UCSD-AML1 (cell line): ENCODE measurements at regions not wholly inside any gene's neighbourhood (a gene's known extent, or its start where the extent isn't known, plus 50 kb on each side); places are given as distances from the start of the nearest gene placed in this dataset.

Experiments
- DNase-seq: peaks from one replicate; lab custom pipeline; 2025; ENCODE audit not compliant: unreplicated experiment; lab: John Stamatoyannopoulos, UW

DNA sequence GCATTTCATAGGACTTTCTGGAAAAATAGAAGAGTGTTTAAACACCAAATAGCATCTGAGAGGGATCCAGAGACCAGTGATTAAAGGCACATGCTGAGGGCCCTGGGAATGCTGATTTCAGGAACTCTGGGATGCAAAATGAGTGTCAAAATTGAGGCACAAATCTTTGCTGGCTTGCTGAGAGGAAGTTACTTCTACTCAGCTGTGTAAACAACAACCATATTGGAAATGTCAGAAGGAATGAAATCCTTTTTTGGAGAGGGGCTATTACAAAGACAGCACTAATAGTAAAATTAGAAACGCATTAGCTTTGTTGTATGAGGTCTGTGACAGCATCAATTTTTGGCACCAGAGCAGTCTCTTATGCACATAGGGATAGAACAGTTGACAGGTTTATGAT, 267.8 kb upstream of the RAG2 start:
- DNase-seq: no peak

DNA sequence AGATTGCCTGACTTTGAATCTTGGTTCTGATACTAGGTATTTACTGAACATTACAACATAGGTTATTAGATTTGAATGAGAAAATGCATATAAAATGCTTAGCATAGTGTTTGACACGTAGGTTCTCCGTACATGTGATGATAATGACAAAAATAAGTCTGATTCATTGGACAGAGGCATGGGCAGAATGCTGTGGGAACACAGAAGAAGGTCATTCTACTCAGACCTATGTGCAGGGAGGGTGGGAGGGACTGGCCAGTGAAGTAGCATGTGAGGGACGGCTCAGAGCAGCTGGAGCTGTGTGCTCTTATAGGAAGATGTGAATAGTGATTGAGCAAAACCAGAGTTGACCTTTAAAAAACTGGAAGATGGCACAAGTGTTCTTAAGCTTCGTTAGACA, 256.8 kb upstream of the RAG2 start:
- DNase-seq: no peak

DNA sequence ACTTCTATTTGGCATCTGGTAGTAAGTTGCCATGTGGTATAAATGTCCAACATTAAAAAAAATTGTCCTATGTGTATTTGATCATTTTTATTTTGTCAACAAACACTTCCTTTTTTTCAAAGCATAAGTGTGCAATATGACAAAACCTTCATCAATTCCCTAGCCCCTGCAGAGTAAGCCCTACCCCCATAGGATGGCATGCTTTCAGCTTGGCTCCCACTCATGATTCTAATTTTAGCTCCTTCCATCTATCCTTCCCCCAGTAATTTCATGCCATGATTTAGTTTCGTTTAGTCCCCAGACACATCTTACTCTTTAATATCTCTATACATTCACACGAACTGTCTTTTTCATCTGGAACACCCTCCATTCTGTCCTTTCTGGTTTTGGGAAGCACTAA, 250.6 kb upstream of the RAG2 start:
- DNase-seq: no peak

DNA sequence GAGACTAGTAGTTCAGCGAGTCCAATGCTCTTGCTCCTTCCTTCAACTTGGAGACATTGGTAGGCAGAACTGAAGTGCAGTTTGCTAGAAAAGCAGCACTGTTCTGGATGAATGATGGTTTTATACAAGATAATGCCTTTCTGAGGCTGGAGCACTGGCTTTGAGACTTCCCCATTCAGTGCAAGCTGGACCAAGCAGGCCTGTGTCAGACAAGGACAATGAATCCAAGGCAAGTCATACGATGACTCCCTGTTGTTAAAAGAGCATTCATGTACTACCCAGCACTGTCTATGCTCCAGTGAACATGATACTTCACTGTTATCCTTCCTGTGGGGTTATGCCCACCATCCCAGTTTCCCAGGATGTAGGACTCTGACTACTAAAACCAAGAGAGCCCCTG, 242.3 kb upstream of the RAG2 start:
- no peak for DNase-seq

DNA sequence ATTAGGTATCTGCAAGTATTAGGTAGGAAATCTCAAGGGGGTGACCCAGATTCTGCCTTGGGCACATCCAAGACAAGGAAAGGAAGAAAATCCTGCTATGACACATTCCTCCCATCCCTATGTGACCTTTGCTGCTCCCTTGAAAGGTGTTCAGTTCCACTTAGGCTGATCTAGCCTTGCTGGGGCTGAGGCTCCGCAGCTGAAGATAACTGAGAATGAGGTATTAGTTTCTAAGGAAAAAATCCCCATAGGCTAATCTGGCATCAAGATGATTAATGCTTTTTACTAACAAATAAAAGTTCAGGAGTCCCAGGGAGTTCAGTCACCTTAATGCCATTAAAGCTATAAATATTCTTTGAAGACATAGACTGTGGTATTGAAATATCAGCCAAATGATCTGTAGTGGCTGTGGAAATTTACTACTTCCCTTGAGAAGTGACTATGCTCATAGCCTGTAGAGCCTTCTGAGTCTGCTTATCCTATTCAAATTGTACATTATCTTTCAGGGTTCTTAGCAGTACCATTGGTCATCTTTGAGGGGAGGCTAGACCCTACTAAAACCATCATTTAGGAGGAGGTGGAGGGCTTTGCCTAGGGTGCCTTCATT, 239.9 kb upstream of the RAG2 start:
- no peak for DNase-seq

DNA sequence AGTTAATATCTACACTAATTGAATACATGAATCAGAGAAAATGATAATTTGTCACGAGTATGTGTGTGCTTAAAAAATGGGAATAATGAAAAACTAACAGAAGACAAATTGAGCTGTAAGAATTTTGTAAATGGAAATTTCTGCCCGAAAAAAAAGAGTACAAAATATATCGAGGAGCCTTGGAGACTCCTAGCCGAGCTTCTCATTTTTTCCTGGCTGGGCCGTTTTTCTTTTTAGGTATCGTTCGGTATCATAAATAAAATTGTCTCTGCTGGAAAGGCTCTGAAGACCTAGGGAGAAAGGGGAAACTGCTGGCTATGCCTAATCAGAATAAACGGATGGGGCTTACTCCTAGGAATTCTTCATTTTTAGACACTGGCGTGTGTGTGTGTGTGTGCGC, 227.2 kb upstream of the RAG2 start:
- no peak for DNase-seq

DNA sequence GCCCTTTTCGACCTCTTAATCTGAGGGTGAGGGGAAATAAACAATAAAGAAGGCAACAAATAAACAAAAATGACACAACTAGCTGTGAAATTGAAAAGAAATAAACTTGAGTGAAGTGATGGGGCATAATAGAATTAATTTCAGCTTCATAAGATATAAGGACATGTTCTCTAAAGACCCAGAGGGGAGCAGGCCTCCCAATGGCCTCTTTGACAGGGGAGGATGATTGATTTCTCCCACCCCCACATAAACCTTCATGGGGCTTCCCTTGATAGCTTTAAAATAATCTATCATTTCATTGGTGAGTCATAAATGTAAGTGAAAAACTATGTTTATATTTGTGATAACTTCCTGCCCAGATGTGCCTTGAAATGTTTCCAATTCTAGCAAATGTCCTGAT, 226.3 kb upstream of the RAG2 start:
- no peak for DNase-seq

DNA sequence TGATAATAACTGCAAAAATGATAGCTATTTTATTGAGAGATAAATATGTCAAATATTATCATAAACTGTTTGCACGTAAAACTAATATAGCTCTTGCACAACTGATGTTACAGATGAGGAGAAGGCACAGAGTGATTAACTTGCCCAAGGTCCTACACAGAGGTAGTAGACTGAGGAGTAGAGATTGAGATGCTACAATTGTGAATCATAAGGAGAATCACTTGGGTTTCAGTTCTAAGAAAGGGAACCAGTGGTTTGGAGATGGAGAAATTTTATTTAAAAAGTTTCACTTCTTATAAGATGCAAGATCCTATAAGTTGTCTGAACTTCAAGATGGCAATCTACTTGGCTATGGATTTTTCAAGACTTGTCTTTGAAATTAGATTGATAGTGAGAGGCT, 224.8 kb upstream of the RAG2 start:
- DNase-seq: no peak

DNA sequence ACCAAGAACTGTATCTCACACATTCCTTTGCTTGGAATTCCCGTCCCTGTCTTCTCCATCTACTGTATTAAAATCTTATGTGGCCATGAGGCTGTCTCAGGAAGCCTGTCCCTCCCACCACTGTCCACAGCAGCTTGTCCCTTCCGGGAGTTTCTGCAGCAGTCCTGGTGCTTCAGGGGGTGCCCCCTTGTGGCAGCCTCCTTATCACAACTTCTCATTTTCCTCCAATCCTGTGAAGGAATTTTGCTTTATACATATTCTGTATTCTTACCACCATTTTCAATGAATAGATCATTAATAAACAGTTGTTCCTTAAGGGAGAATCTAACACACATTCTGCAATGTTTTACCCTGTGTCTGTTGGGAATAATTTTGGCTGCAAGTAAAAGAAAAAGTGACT, 220.4 kb upstream of the RAG2 start:
- DNase-seq: no peak

DNA sequence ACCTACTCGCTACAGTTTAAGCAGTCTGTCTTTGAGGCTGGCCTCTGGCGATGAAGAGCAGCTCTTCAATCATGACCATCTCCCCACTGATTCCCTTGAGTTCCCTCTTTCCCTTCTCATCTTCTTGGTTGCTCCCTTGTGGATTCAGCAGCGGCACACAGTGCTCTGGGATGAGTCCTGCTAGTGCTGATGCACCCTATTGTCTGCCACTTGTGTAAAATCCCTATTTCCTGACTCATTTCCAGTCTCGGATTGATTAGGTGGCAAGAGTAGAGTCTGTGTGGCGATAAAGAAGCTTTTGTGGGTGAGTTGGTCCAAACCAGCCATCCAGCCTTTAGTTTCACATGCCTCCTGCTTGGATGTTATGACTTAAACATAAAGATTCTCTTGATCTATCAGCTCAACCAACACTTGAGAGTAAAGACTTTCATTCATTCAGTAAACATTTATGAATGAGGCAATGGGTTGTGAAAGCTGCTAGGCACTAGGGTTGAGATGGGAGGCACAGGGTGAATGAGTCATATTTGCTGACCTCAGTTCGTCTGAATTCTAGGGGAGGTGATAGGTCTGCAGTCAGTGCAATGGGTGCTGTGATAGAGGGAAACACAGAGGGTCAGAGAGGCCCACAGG, 219.4 kb upstream of the RAG2 start:
- DNase-seq: no peak

DNA sequence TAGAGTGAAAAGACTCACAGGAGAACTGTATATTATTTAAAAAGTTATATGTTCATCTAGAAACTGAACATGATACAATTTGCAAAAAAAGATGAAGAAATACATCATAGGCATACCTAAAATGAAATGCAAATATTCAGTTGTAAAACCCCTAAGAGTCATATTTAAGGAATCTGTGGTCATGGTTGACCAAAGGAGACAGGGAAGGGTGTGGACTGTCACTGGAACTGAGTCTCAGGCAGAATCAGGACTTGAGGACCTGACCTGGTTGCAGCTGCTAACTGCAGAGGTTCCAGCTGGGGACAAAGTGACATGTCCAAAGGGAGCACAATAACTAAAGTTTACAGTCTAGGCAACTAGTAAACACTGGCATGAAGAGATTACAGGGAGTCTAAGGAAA, 211.3 kb upstream of the RAG2 start:
- no peak for DNase-seq

DNA sequence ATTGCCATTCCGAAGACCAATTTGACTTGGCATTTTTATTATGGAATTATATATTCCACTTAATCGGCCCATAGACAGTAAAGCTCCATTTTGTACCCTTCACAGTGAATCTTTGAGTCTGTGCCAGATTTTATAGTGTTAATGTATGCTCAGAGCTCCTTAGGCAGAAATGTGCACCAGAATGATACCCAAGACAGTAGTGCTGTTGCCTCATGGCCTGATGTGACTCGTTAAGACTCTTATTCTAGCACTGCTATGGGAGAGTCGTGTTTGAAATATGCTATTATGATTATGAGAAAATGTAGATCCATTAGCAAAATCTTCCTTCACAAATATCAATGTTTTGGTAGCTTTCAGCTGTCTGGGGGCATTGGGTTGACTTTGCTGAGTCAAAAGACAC, 209.8 kb upstream of the RAG2 start:
- DNase-seq: no peak

DNA sequence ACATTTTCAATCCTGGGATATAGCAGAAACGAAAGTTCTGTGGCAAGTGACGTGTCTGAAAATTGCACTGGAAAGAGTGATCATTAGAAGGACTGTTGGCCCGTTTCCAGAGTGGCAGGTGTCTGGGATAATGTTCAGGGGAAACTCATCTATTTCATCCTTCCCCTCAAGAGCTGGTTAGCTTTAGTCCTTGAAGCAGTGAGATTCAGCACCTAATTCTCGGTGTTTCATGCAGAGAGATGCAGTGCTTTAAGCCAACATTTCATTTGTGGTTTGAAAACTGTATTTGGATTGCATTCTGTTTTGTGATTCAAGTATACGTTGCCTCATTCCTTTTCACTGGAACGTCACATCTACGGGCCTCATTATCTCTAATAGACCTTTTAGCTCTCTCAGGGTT, 205.0 kb upstream of the RAG2 start:
- no peak for DNase-seq

DNA sequence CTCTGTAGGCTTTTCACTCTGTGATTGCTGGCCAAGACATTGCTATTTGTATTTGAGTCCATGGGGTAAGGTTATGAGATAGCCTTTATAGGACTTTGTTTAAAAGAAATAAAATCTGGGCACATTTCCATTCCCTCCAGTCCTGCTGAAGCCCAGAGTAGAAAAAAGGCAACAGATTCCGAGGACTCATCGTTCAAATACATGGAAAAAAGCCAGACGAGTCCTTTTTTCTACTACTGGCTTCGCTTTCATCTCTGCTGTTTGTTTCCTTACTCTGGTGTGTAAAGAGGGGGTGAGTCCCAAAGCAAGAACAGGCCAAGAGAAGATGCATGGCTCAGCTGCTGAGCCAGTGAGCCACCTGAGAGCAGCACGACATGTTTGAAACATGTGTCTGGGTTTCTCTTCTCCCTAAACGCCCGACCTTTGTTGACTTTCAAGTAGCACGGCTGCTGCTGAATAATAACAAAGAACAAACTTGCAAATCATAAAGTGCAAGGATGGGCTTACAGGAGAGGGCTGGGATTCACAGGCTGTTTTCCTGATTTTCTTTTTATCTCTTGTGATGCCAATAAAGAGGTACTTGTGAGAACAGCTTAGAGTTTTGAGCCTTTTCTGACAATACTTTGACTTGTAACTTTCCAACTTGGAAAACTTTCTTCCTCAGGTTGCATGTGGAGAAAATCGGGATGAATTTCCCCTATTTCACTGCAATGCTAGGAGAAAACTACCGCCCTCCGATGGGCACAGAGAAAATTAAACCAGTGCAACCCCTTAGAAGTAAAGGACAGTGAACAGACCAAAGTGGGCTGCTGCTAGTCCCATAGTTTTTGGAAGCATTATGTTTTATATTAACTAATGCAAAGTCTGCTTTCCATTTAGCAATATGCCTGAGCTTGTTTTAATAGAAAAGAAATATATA, 195.2 kb upstream of the RAG2 start:
- DNase-seq: no peak

DNA sequence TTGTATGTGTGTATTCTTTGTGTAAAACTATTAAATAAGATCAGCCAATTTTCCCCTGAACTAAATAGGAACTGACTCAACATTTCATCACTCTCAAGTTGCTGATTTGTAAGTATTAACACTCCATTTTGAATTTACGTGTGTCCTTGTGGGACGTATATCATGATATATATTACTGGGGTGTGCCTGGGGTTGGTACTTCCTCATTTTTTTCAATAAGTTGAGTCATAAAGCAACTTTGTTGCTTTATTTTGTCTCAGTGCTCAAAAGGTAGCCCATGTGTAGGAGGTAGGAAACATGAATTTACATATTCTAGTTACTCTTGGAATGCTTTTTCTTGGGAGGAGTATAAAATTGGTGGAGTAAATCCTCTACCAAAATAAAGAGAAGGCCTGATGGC, 193.9 kb upstream of the RAG2 start:
- no peak for DNase-seq

DNA sequence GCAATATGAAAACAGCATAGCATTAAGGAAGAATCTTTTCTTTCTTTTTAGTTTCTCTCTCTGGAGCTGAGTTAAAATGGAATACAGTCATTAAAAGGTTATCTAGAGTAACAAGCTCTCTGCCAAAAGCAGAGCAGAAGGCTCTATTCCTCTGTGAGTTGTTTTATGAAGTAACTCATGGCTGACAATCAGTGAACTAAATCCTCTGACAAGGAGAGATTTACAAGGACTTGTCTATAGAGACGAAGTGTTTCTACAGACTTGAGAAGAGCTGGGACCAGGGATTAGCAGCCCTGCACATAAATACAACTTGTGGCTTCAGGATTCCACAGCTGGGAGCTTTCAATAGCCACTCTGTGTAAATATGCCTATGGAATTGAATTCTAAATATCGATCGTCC, 192.5 kb upstream of the RAG2 start:
- no peak for DNase-seq

DNA sequence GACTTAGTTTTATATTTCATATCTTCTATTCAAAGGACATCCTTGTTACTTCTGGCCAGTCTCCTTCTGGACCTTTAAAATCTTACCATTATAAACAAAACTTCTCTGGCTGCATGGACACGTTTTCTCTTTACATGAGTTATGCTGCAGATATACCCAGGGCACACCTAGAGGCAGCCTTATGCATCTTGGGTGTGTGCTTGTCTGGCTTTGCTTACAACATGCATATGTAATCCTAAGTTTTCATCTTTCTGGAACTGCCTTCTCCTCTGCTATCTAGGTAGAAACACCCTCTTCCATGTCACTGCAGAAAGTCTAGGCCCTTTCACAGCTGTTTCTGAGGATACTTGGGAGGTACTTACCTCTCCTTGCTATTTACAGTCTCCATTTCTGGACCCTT, 185.8 kb upstream of the RAG2 start:
- DNase-seq: no peak

DNA sequence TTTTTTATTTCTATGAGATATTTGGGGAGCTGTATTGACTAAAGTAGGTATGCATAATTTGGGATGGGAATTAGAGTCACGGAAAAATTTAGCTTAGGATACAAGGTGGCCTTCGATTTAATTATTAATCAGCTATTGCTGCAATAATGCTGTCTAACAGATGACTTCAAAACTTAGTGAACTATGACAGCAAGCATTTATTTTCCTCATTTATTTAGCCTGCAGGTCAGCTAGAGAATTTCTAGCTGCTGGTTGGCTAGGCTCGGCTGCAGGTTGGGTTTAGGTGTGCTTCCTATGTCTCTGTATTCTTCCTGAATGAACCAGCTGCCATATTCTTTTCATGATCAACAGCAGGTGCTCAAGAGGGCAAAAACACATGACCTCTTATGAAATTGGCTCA, 181.8 kb upstream of the RAG2 start:
- no peak for DNase-seq

DNA sequence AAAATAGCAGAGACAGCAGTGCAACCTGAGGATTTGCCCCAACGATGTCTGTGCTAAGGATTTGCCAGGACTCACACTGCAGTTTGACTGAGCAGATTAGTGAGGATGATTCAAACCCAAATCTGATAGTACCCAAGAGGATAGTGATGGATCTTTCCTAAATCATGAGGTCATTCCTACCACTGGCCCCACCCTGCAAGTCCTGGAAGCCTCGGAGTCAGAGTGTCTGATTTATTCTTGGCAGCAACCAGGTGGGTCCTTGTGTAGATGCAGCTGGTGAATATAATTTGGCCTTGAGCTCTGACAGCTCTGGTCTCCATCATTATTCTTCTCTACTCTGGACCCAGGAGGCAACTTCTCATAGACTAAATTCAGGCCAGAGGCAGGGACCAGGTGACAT, 179.3 kb upstream of the RAG2 start:
- no peak for DNase-seq

DNA sequence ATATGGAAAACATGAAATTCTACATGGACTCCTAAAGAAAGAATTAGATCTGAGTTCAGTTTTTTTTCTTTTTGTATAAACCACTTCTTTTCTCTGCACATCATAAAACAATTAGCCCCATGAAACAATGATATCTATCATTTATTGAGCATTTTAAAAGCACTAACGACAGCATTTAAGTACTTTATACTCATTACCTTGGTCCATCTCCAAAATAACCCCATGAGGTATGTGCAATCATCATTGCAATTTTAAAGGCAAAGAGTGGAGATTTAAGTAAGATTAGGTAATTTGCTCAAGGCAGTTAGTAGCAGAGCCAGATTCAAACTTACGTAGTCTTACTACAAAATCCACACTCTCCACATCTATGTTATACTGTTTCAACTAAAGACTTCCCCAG, 177.7 kb upstream of the RAG2 start:
- no peak for DNase-seq

DNA sequence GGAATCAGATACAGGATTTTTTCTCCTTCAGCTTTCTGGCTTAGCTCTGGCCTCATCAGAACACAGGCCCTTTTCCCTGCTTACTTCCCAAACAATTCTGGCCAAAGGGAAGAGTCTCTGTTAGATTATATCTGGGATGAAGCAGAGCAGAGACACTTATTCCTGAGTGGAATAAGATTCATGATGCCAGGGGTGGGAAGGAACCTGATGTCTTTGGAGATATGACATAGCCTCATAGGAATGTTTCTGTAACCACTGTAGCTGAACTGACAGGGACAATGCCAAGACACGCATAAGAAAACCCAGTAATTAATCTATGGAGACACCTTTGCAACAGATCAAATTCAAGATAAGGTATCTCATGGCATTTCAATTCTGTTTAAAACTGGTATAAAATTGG, 177.1 kb upstream of the RAG2 start:
- DNase-seq: no peak

DNA sequence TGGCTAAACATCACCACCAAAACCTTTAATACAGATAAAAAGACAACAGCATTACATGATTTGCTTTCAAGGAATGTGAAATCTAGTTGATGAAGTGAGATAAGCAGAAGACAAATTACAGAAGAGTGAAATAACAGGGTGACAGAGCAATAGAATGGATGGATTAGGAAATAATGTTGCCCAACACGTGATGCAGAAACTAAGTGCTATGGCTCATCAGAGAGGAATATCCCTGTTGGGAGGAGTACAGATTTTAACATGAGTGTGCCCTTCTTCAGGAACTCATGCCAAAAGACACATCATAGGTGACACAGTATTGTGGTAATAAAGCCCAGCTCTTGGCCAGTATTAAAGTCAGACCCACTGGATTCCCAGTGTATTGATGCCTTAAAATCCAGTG, 176.6 kb upstream of the RAG2 start:
- no peak for DNase-seq
